HepG2 (cell line): ENCODE measurements at regions not wholly inside any gene's neighbourhood (a gene's known extent, or its start where the extent isn't known, plus 50 kb on each side); places are given as distances from the start of the nearest gene placed in this dataset.

Source experiments
- ATAC-seq: fragments of 200-7000 bp; cut with Tn5 transposase; 3 replicates; pipeline ENCODE4 v1.9.1; 2020; ENCODE audit warnings: mild to moderate bottlenecking, moderate library complexity
- BruUV-seq: library from RNA; stranded (reverse); fragments of 400-500 nt; replicated peaks from 2 replicates; lab custom pipeline; 2021; lab: Mats Ljungman, UMichigan
- CTCF ChIA-PET: fragments of 300-600 bp; formaldehyde crosslinking; extraction: SDS; loops from one replicate; lab custom pipeline; 2021; ENCODE audit warnings: low total read pairs, inconsistent platforms, low intra/inter-chr PET ratio; lab: Yijun Ruan, JAX
- POLR2A ChIA-PET: fragments of 350-600 bp; sonication (Branson Sonifier 250); formaldehyde crosslinking; loops from one replicate; lab custom pipeline; 2020; ENCODE audit warnings: antibody characterized with exemption, inconsistent platforms; lab: Yijun Ruan, JAX
- DNase-seq: peaks from one replicate; pipeline ENCODE4 v3.0.0-alpha.2; 2015; ENCODE audit warnings: low spot score
- FAIRE-seq: peaks from 3 replicates; lab custom pipeline; 2011; peaks lifted over from hg19 to GRCh38; lab: Jason Lieb, UNC
- H2AFZ ChIP-seq: one replicate; pipeline ENCODE4 v1.6.1; 2011; ENCODE audit warnings: low read length, inconsistent platforms
- H3K27ac ChIP-seq: fragments of 300-600 bp; 3 replicates; pipeline ENCODE4 v1.8.0; 2011; ENCODE audit warnings: mixed run types, mild to moderate bottlenecking, mixed read lengths, low read length, inconsistent platforms; ENCODE audit not compliant: insufficient read depth; ENCODE audit errors: extremely low read length
- H3K27me3 ChIP-seq, 2 experiments: fragments of 200-600 bp in 1 of 2; 2 replicates in 1 of 2; 3 replicates in 1 of 2; pipeline versions ENCODE4 v1.6.0 to v1.8.0; 2011; ENCODE audit warnings: low read length in 2 of 2, mild to moderate bottlenecking in 2 of 2, moderate library complexity in 2 of 2, inconsistent platforms in 1 of 2; ENCODE audit not compliant: insufficient read depth in 2 of 2, control insufficient read depth in 1 of 2
- H3K36me3 ChIP-seq, 2 experiments: fragments of 200-600 bp in 1 of 2; replicated peaks in 1 of 2; 2 replicates in 1 of 2; 3 replicates in 1 of 2; pipeline versions ENCODE4 v1.5.1 to v1.8.0; 2011; ENCODE audit warnings: low read length in 2 of 2, inconsistent platforms in 1 of 2; ENCODE audit not compliant: insufficient read depth in 2 of 2, control insufficient read depth in 1 of 2
- H3K4me1 ChIP-seq: 2 replicates; pipeline ENCODE4 v1.5.1; 2012; ENCODE audit warnings: low read length, inconsistent platforms; ENCODE audit not compliant: insufficient read depth
- H3K4me2 ChIP-seq: 2 replicates; pipeline ENCODE4 v1.6.0; 2011; ENCODE audit warnings: low read depth, low read length, inconsistent platforms
- H3K4me3 ChIP-seq, 3 experiments: fragments of 200-600 bp in 1 of 3; sonication (generic), shearing (Covaris generic) in 1 of 3; replicated peaks in 1 of 3; 2 replicates each; pipeline ENCODE4 v1.5.1; 2011 to 2016; ENCODE audit warnings: low read length in 3 of 3, inconsistent platforms in 2 of 3, low read depth in 2 of 3, mild to moderate bottlenecking in 2 of 3, control low read depth in 1 of 3, mixed read lengths in 1 of 3; ENCODE audit not compliant: insufficient read depth in 1 of 3
- H3K79me2 ChIP-seq: one replicate; pipeline ENCODE4 v1.6.1; 2011; ENCODE audit warnings: low read length, inconsistent platforms; ENCODE audit not compliant: insufficient read depth
- H3K9ac ChIP-seq: 2 replicates; pipeline ENCODE4 v1.6.0; 2011; ENCODE audit warnings: mild to moderate bottlenecking, low read depth, low read length, inconsistent platforms; ENCODE audit not compliant: insufficient read depth
- H3K9me3 ChIP-seq: 2 replicates; pipeline ENCODE4 v1.5.1; 2012; ENCODE audit warnings: mild to moderate bottlenecking, low read length
- H4K20me1 ChIP-seq: 2 replicates; pipeline ENCODE4 v1.6.0; 2011; ENCODE audit warnings: inconsistent platforms, mild to moderate bottlenecking, low read length, moderate library complexity; ENCODE audit not compliant: insufficient read depth
- BATF2 ChIP-seq: sonication (generic); formaldehyde crosslinking; IDR thresholded peaks from 2 replicates; pipeline ENCODE4 v1.8.0; 2022; ENCODE audit warnings: mild to moderate bottlenecking, missing genetic modification reagents, moderate library complexity
- CENPX ChIP-seq: sonication (generic); formaldehyde crosslinking; IDR thresholded peaks from 2 replicates; pipeline ENCODE4 v1.9.0; 2021; ENCODE audit warnings: mild to moderate bottlenecking, missing genetic modification reagents, moderate library complexity
- DMAP1 ChIP-seq: IDR thresholded peaks from 2 replicates; pipeline ENCODE4 v1.6.1; 2016
- HHEX ChIP-seq: IDR thresholded peaks from 2 replicates; pipeline ENCODE4 v1.6.1; 2016; ENCODE audit warnings: control low read depth
- MXD4 ChIP-seq: IDR thresholded peaks from 2 replicates; pipeline ENCODE4 v1.6.1; 2016; ENCODE audit warnings: mild to moderate bottlenecking, missing biosample characterization, missing genetic modification reagents
- NR3C1 ChIP-seq: sonication (generic); formaldehyde crosslinking; IDR thresholded peaks from 2 replicates; pipeline ENCODE4 v1.4.0; 2020; ENCODE audit warnings: missing genetic modification reagents
- RXRA ChIP-seq: sonication (generic); formaldehyde crosslinking; IDR thresholded peaks from 2 replicates; pipeline ENCODE4 v1.5.1; 2020; ENCODE audit warnings: missing genetic modification reagents
- SNAI1 ChIP-seq: sonication (generic); formaldehyde crosslinking; IDR thresholded peaks from 2 replicates; pipeline ENCODE4 v1.5.0; 2020; ENCODE audit warnings: mild to moderate bottlenecking, missing genetic modification reagents, borderline replicate concordance
- ZBTB14 ChIP-seq: sonication (generic); formaldehyde crosslinking; IDR thresholded peaks from 2 replicates; pipeline ENCODE4 v1.4.0; 2020; ENCODE audit warnings: missing genetic modification reagents
- ZKSCAN8 ChIP-seq: IDR thresholded peaks from 2 replicates; pipeline ENCODE4 v1.6.1; 2016; ENCODE audit warnings: borderline replicate concordance, missing genetic modification reagents, missing compliant biosample characterization
- ZMAT3 ChIP-seq: sonication (generic); formaldehyde crosslinking; conservative IDR thresholded peaks from 2 replicates; pipeline ENCODE4 v1.7.0; 2021; ENCODE audit warnings: missing genetic modification reagents
- ZNF329 ChIP-seq: sonication (generic); formaldehyde crosslinking; IDR thresholded peaks from 2 replicates; pipeline ENCODE4 v1.9.0; 2021; ENCODE audit warnings: low read depth, mild to moderate bottlenecking, missing genetic modification reagents
- ZXDC ChIP-seq: sonication (generic); formaldehyde crosslinking; IDR thresholded peaks from 2 replicates; pipeline ENCODE4 v1.5.0; 2020; ENCODE audit warnings: mild to moderate bottlenecking, missing genetic modification reagents
- WGBS: methylation state at CpG from one replicate; pipeline ENCODE4 v1.1.6; 2017; ENCODE audit warnings: low lambda C conversion rate; 5-methylcytosine and 5-hydroxymethylcytosine counted together
- in situ Hi-C: cut with HindIII; loops from 2 replicates; pipeline ENCODE4 v1.10.0; 2017; ENCODE audit warnings: low pct_unique_long_range_greater_than_20kb; ENCODE audit not compliant: extremely low pct_ligation_motif_present
- intact Hi-C: fragments of 100-400 bp; cut with micrococcal nuclease; formaldehyde crosslinking; loops from one replicate; pipeline ENCODE4 v1.10.0; 2022; ENCODE audit not compliant: unreplicated experiment

GRCh38 chr12:22787557-22787956 is 162.6 kb downstream of the ETNK1 start (continued):
- TF ChIP-seq ZKSCAN8 (CRISPR knock-in tag): no peak
- TF ChIP-seq ZMAT3 (CRISPR knock-in tag): no peak
- no peak for TF ChIP-seq NR3C1 (CRISPR knock-in tag)
- TF ChIP-seq DMAP1 (CRISPR knock-in tag): no peak

- H3K27me3 ChIP-seq: no peaks in the 10 kb centered on the region
- CTCF ChIA-PET: no interaction called here
- no peak overlapping the region for H2AFZ ChIP-seq
- no peak overlapping the region for H3K9ac ChIP-seq
- H4K20me1 ChIP-seq: no peaks in the 10 kb centered on the region
- H3K27ac ChIP-seq: no peak overlapping the region
- in situ Hi-C loops (no loop called here), intact Hi-C loops (no loop called here)
- no peaks in the 10 kb centered on the region for H3K36me3 ChIP-seq
- DNase-seq (no peak), ATAC-seq (no peak), FAIRE-seq (no peak)
- H3K4me1 ChIP-seq: no peaks in the 10 kb centered on the region
- 2% methylated on average over 3 of the region's 3 CpGs for WGBS
- BruUV-seq: no TSS peak
- no peak overlapping the region for H3K4me3 ChIP-seq
- no peak overlapping the region for H3K4me2 ChIP-seq
- H3K79me2 ChIP-seq: no peaks in the 10 kb centered on the region
- POLR2A ChIA-PET: no interaction called here
- H3K9me3 ChIP-seq: no peaks in the 10 kb centered on the region
- TF ChIP-seq RXRA (CRISPR knock-in tag): no peak
- TF ChIP-seq HHEX (CRISPR knock-in tag): no peak
- no peak for TF ChIP-seq ZBTB14 (CRISPR knock-in tag)
- no peak for TF ChIP-seq MXD4 (CRISPR knock-in tag)
- no peak for TF ChIP-seq CENPX
- no peak for TF ChIP-seq SNAI1 (CRISPR knock-in tag)
- no peak for TF ChIP-seq BATF2 (CRISPR knock-in tag)
- TF ChIP-seq ZXDC: no peak
- TF ChIP-seq ZNF329 (CRISPR knock-in tag): no peak
These were observed 163.9 kb downstream of the ETNK1 start for GRCh38 chr12:22788913-22789312.
